GM12873 (cell line): ENCODE measurements at regions not wholly inside any gene's neighbourhood (a gene's known extent, or its start where the extent isn't known, plus 50 kb on each side); places are given as distances from the start of the nearest gene placed in this dataset.

Source experiments
- CTCF ChIP-seq: IDR thresholded peaks from 2 replicates; pipeline ENCODE4 v1.5.1; 2012; ENCODE audit warnings: low read depth, mild to moderate bottlenecking, moderate library complexity, low read length, control low read depth; ENCODE audit not compliant: insufficient read depth; ENCODE audit errors: missing control alignments

DNA sequence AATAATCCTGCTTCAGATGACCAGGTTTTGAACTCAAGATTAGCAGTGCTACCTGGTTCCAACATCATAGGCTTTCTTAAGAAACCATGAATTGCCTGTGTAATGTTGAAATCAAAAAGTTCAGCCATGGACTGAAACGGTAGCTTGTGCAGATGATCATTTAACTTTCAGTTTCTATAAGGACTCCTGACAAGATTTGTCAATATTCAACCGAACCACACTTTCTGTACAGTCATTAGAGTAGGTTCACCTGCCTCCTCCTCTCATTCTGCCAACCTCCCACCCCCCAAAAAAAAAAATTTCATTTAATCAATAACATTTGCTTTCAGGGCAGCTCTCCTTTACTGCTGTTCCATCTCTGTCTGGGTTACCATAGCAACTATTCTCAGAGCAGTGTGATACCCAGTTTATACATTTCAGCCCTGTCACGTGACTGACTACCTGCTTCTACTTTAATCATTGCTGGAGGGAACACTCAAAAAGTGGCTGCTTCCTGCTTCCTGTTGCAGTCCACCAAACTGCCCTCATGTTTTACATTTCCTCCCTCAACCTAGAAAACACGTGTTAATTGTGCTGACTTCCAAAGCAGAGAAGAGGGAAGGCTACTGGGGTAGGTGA lies 275.5 kb downstream of the SS18 start:
- no peak for TF ChIP-seq CTCF

GRCh38 chr18:25813110-25813509 lies 277.3 kb downstream of the SS18 start:
- no peak for TF ChIP-seq CTCF

- TF ChIP-seq CTCF = no peak
These were observed 279.7 kb downstream of the SS18 start for GRCh38 chr18:25810736-25811135.

DNA sequence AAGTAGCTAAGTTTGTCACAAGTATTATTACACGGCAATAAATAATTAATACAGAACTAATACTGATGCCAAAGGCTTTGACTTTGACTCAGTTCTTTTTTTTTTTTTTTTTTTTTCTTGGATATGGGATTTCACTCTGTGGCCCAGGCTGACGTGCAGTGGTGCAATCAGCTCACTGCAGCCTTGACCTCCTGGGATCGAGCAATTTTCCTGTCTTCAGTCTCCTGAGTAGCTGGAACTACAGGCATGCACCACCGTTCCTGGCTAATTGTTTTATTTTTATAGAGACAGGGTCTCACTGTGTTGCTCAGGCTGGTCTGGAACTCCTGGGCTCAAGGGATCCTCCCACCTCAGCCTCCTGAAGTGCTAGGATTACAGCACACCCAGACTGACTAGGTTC lies 284.5 kb downstream of the SS18 start:
- no peak for TF ChIP-seq CTCF

- TF ChIP-seq CTCF = no peak
These were observed 285.1 kb downstream of the SS18 start for GRCh38 chr18:25805323-25805722.

DNA sequence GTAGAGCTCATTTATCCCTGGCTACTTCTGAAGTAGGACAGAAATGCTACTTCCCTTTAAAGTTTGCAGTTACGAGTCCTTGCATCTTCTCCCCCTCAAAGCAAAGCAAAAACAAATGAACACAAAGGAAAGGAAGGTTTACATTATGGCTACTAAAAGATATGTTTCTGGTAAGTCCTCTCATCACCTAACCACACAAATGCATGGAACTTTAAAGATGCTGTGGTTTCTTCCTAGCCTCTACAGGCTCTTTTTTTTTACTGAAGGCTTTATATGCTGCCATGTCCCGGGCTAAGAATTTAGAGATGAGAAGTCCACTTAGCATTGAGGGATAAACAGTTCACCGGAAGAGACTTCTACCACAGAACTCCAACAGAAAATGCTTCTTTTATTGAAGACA lies 291.2 kb downstream of the SS18 start:
- no peak for TF ChIP-seq CTCF

DNA sequence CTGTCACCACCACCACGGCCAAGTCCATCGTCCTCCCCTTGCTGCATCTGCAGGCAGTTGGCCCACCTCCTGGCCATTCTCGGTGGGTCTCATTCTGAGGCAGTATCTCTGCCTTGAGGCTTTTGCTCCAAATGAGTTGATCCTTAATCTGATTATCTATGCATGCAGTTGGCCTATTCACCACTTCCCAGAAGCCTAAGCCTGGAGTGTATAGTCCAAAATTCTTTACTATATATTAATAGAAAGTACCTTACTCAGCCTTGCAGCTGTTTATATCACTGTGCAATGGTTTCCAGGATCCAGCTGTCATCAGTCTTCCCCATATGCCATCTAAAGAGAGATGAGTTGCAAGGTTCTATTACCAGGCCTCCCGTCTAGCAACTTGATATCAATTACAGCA lies 292.4 kb downstream of the SS18 start:
- no peak for TF ChIP-seq CTCF
